OCI-LY7 (cell line): ENCODE measurements at regions not wholly inside any gene's neighbourhood (a gene's known extent, or its start where the extent isn't known, plus 50 kb on each side); places are given as distances from the start of the nearest gene placed in this dataset.

Experiments
- BruUV-seq: library from RNA; stranded (reverse); fragments of 400-500 nt; replicated peaks from 2 replicates; lab custom pipeline; 2021; lab: Mats Ljungman, UMichigan
- CTCF ChIA-PET: fragments of 300-600 bp; sonication (Branson Sonifier 250); formaldehyde crosslinking; loops from one replicate; lab custom pipeline; 2022; ENCODE audit warnings: antibody characterized with exemption; ENCODE audit not compliant: unreplicated experiment; lab: Charles Lee
- POLR2A ChIA-PET: fragments of 300-600 bp; sonication (Branson Sonifier 250); formaldehyde crosslinking; loops from one replicate; lab custom pipeline; 2022; ENCODE audit warnings: antibody characterized with exemption; lab: Charles Lee
- DNase-seq: peaks from one replicate; pipeline ENCODE4 v3.0.0-alpha.2; 2015; ENCODE audit warnings: low spot score
- H2AFZ ChIP-seq: fragments of 200-600 bp; sonication (generic), shearing (Covaris generic); 2 replicates; pipeline ENCODE4 v1.6.1; 2014; ENCODE audit warnings: mild to moderate bottlenecking, antibody characterized with exemption, low read length, moderate library complexity
- H3K27ac ChIP-seq: fragments of 200-600 bp; sonication (generic); 2 replicates; pipeline ENCODE4 v1.5.1; 2014; ENCODE audit warnings: mixed run types, low read depth, mild to moderate bottlenecking, moderate library complexity, low read length, inconsistent platforms; ENCODE audit not compliant: poor library complexity, severe bottlenecking
- H3K36me3 ChIP-seq: fragments of 200-600 bp; sonication (generic); 2 replicates; pipeline ENCODE4 v1.6.1; 2014; ENCODE audit warnings: mild to moderate bottlenecking, antibody characterized with exemption, low read length, moderate library complexity, mixed read lengths; ENCODE audit not compliant: insufficient read depth
- H3K4me1 ChIP-seq: fragments of 200-600 bp; sonication (generic); 2 replicates; pipeline ENCODE4 v1.5.1; 2014; ENCODE audit warnings: mild to moderate bottlenecking, low read length; ENCODE audit not compliant: insufficient read depth, poor library complexity, severe bottlenecking
- H3K4me2 ChIP-seq: fragments of 200-600 bp; sonication (generic); 2 replicates; pipeline ENCODE4 v1.6.1; 2014; ENCODE audit warnings: mild to moderate bottlenecking, low read length
- H3K4me3 ChIP-seq: fragments of 200-600 bp; sonication (generic); 2 replicates; pipeline ENCODE4 v1.5.1; 2014; ENCODE audit warnings: mild to moderate bottlenecking, low read depth, low read length; ENCODE audit not compliant: poor library complexity, severe bottlenecking
- H3K79me2 ChIP-seq: fragments of 200-600 bp; sonication (generic); 2 replicates; pipeline ENCODE4 v1.6.1; 2016; ENCODE audit warnings: low read depth, mild to moderate bottlenecking, low read length, moderate library complexity, mixed read lengths; ENCODE audit not compliant: insufficient read depth
- H3K9me2 ChIP-seq: fragments of 200-600 bp; sonication (generic); 2 replicates; pipeline ENCODE4 v1.6.1; 2016; ENCODE audit warnings: mild to moderate bottlenecking, low read length, mixed read lengths; ENCODE audit not compliant: insufficient read depth
- H3K9me3 ChIP-seq: fragments of 200-600 bp; sonication (generic); 2 replicates; pipeline ENCODE4 v1.6.1; 2014; ENCODE audit warnings: mild to moderate bottlenecking, mixed run types, low read length, mixed read lengths
- H4K20me1 ChIP-seq: fragments of 200-600 bp; sonication (generic); 2 replicates; pipeline ENCODE4 v1.6.1; 2014; ENCODE audit warnings: mild to moderate bottlenecking, antibody characterized with exemption, low read length, moderate library complexity, mixed read lengths; ENCODE audit not compliant: insufficient read depth
- CTCF ChIP-seq: fragments of 200-600 bp; sonication (generic); conservative IDR thresholded peaks from 2 replicates; pipeline ENCODE4 v1.5.1; 2014; ENCODE audit warnings: mild to moderate bottlenecking, antibody characterized with exemption, low read length, moderate library complexity, mixed read lengths
- EZH2phosphoT487 ChIP-seq: fragments of 200-600 bp; sonication (generic); IDR thresholded peaks from 2 replicates; pipeline ENCODE4 v1.6.1; 2018; ENCODE audit warnings: low read depth, borderline replicate concordance, mild to moderate bottlenecking, mixed run types, antibody characterized with exemption, low read length, moderate library complexity, mixed read lengths
- intact Hi-C: fragments of 100-400 bp; cut with micrococcal nuclease; formaldehyde crosslinking; loops from one replicate; pipeline ENCODE4 v1.10.0; 2022; ENCODE audit not compliant: unreplicated experiment

DNA sequence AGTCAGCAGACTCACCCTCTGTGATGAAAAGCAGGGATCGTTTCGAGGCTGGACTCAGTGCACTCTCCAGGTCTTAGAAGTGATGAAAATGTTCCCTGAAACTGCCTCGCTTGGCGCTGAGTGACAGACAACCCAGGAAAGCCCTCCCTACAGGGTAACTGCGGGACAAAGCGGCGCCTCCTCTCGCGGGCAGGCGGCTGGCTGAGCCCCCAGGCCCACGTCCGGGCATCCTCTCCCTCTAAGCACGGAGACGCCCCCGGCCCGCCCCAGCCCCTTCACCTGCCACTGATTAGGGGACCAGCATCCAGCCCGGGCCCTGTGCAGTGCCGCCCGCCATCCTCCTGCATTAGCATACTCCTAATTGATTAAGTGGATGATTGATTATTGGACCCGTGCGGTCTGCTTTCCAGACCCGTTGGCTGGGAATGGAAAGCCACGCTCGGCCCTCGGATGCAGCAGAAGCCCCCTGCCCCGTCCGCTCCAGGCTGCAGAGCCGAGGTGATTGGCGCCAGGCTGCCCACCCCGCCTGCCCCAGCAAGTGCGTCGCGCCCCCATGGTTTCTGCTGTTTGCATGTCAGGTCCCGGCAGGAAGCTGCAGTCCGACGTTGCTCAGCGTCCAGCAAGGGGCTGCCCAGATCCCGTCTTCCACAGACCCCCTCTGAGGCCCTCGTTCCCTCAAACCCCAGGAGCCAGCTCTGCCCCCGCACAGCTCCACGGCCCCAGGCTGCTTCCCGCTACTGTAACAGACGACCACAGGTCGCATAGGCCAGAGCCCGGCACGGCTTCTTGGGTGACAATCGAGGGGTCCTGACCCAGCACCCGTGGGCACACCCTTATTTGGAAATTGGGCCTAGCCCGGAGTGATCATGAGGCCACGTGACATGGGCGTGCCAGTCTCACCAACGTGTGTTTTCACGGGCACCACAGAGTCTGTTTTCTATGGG is 131.6 kb downstream of the DLL1 start:
- Histone ChIP-seq H3K4me1 (peaks cover 10% of the 10 kb centered on the region), H3K27ac (no peak overlapping the region), H3K36me3 (no peaks in the 10 kb centered on the region), H4K20me1 (no peaks in the 10 kb centered on the region), H3K79me2 (no peaks in the 10 kb centered on the region), H3K4me2 (peak overlapping the region; percentile 53), H3K9me2 (no peaks in the 10 kb centered on the region), H2AFZ (no peak overlapping the region), H3K4me3 (peak overlapping the region; percentile 59), H3K9me3 (peaks cover 8% of the 10 kb centered on the region; the same call in 1 of the 2 replicates)
- POLR2A ChIA-PET: interaction anchor here (1.0 kb wide), 1 partner anchor 11 kb away, joined by 3 read pairs; no protein-coding TSS in a partner anchor
- CTCF ChIA-PET: no interaction called here
- TF ChIP-seq EZH2phosphoT487 (no peak), CTCF (no peak)
- intact Hi-C loops: no loop called here
- no TSS peak for BruUV-seq
- DNase-seq: no peak

GRCh38 chr6:170158296-170159021 is 132.4 kb downstream of the DLL1 start:
- H3K4me1 ChIP-seq: peaks cover 10% of the 10 kb centered on the region
- H4K20me1 ChIP-seq: no peaks in the 10 kb centered on the region
- peaks cover 8% of the 10 kb centered on the region; the same call in 1 of the 2 replicates for H3K9me3 ChIP-seq
- no peak for TF ChIP-seq EZH2phosphoT487
- no peak for DNase-seq
- BruUV-seq: no TSS peak
- no peak overlapping the region for H3K4me2 ChIP-seq
- no peaks in the 10 kb centered on the region for H3K9me2 ChIP-seq
- intact Hi-C loops: no loop called here
- CTCF ChIA-PET: no interaction called here
- no peaks in the 10 kb centered on the region for H3K79me2 ChIP-seq
- POLR2A ChIA-PET: no interaction called here
- H2AFZ ChIP-seq: no peak overlapping the region
- no peak overlapping the region for H3K4me3 ChIP-seq
- no peaks in the 10 kb centered on the region for H3K36me3 ChIP-seq
- H3K27ac ChIP-seq: no peak overlapping the region

GRCh38 chr6:170157567-170158218 is 133.2 kb downstream of the DLL1 start:
- Histone ChIP-seq H3K4me3 (no peak overlapping the region), H2AFZ (no peak overlapping the region), H3K4me2 (no peak overlapping the region), H3K4me1 (peaks cover 10% of the 10 kb centered on the region), H3K9me3 (peaks cover 8% of the 10 kb centered on the region; the same call in 1 of the 2 replicates), H3K27ac (no peak overlapping the region), H3K9me2 (no peaks in the 10 kb centered on the region), H4K20me1 (no peaks in the 10 kb centered on the region), H3K79me2 (no peaks in the 10 kb centered on the region), H3K36me3 (no peaks in the 10 kb centered on the region)
- BruUV-seq: no TSS peak
- intact Hi-C loops: no loop called here
- CTCF ChIA-PET: no interaction called here
- TF ChIP-seq CTCF (no peak), EZH2phosphoT487 (no peak)
- POLR2A ChIA-PET: no interaction called here
- DNase-seq: no peak
